Endothelial cell (in vitro differentiated cells): ENCODE measurements at regions not wholly inside any gene's neighbourhood (a gene's known extent, or its start where the extent isn't known, plus 50 kb on each side); places are given as distances from the start of the nearest gene placed in this dataset.

Experiments used
- DNase-seq: peaks from one replicate; pipeline ENCODE4 v3.0.0; 2021; ENCODE audit warnings: low spot score
- H3K27ac Mint-ChIP-seq: one replicate; pipeline ENCODE4 v1.8.0; 2021; ENCODE audit warnings: mixed read lengths, inconsistent platforms; ENCODE audit not compliant: unreplicated experiment
- H3K27me3 Mint-ChIP-seq: one replicate; pipeline ENCODE4 v1.8.0; 2021; ENCODE audit warnings: mild to moderate bottlenecking, moderate library complexity, mixed read lengths, inconsistent platforms; ENCODE audit not compliant: unreplicated experiment
- H3K36me3 Mint-ChIP-seq: one replicate; pipeline ENCODE4 v1.8.0; 2021; ENCODE audit warnings: mild to moderate bottlenecking, low read depth, mixed read lengths, inconsistent platforms; ENCODE audit not compliant: unreplicated experiment
- H3K4me1 Mint-ChIP-seq: one replicate; pipeline ENCODE4 v1.8.0; 2021; ENCODE audit warnings: mild to moderate bottlenecking, mixed read lengths, inconsistent platforms; ENCODE audit not compliant: unreplicated experiment
- H3K4me3 Mint-ChIP-seq: one replicate; pipeline ENCODE4 v1.8.0; 2021; ENCODE audit warnings: mild to moderate bottlenecking, mixed read lengths, inconsistent platforms; ENCODE audit not compliant: unreplicated experiment
- H3K9me3 Mint-ChIP-seq: one replicate; pipeline ENCODE4 v1.8.0; 2021; ENCODE audit warnings: mixed read lengths, inconsistent platforms; ENCODE audit not compliant: unreplicated experiment
- TF ChIP-seq, protein P1 (sequence below): fragments of 200-600 bp; sonication (generic); IDR thresholded peaks from one replicate; pipeline ENCODE4 v1.5.0; 2021; ENCODE audit warnings: antibody characterized with exemption; ENCODE audit not compliant: unreplicated experiment

DNA sequence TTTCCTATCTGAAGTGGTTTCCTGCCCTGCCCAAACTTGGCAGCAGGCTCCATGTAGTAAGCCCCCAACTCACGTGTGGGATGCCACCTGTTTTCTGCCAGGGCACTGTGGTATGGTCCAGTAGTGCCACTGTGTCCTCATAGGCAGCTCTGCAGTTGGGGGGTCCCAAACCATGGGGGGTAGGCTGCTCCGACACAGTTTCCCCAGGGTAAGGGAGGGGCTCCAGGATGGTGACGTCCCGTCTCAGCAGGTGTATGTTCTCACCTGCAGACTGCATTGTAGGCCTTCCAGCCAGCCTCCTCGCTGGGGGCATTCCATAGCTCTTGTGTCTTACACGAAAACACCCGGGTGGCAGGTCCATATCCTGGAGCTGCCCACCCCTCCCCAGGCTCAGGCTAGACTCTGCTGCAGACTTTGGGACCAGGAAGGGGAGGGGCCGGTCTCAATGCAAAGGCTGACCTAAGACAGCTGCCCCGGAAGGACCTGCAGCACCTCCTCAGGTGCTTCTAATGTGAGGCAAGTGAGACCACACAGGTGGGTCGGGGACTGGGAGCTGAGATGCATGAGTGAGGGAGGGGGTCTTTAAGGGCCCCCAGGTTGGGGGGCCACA, 330.5 kb upstream of the IRX4 start:
- H3K27ac Mint-ChIP-seq = no peak overlapping the region
- TF ChIP-seq, protein P1, sequence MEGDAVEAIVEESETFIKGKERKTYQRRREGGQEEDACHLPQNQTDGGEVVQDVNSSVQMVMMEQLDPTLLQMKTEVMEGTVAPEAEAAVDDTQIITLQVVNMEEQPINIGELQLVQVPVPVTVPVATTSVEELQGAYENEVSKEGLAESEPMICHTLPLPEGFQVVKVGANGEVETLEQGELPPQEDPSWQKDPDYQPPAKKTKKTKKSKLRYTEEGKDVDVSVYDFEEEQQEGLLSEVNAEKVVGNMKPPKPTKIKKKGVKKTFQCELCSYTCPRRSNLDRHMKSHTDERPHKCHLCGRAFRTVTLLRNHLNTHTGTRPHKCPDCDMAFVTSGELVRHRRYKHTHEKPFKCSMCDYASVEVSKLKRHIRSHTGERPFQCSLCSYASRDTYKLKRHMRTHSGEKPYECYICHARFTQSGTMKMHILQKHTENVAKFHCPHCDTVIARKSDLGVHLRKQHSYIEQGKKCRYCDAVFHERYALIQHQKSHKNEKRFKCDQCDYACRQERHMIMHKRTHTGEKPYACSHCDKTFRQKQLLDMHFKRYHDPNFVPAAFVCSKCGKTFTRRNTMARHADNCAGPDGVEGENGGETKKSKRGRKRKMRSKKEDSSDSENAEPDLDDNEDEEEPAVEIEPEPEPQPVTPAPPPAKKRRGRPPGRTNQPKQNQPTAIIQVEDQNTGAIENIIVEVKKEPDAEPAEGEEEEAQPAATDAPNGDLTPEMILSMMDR = no peak
- no peaks in the 10 kb centered on the region for H3K27me3 Mint-ChIP-seq
- no peaks in the 10 kb centered on the region for H3K4me1 Mint-ChIP-seq
- H3K36me3 Mint-ChIP-seq = no peaks in the 10 kb centered on the region
- DNase-seq = no peak
- H3K4me3 Mint-ChIP-seq = no peak overlapping the region
- H3K9me3 Mint-ChIP-seq = peaks cover 7% of the 10 kb centered on the region

DNA sequence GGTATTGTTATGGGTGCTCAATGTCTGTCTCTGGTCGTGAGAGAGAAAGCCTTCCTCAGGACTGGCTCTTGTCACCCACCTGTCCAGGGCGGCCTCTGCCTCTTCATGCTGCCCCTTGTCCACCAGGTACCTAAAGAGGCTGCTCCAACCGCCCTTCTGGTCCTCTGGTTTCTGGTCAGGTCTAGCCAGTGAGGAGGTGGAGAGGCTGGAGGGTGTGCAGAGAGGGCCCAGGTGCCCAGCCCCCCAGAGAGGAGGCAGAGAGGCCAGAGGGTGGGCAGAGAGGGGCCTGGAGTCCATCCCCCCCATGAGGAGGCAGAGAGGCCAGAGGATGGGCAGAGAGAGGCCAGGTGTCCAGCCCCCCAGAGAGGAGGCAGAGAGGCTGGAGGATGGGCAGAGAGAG, 329.8 kb upstream of the IRX4 start:
- H3K9me3 Mint-ChIP-seq = peaks cover 7% of the 10 kb centered on the region

DNA sequence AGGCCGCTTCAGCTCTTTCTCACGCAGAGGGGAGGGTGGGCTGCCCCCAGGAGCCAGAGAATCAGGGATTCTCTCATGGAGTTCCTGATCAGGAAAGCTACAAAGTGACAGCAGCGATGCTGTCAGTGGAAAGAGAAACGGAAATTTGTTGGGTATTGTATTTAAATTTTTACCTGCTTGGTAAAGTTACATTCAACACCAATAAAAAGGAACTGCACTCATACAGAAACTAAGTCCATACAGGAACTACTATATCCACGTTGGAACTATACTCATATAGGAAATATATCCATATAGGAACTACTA, 325.5 kb upstream of the IRX4 start:
- no peak for DNase-seq
- peaks cover 1% of the 10 kb centered on the region for H3K27me3 Mint-ChIP-seq
- no peak overlapping the region for H3K27ac Mint-ChIP-seq
- H3K4me3 Mint-ChIP-seq = no peak overlapping the region
- TF ChIP-seq, protein P1 = no peak
- peaks cover 3% of the 10 kb centered on the region for H3K4me1 Mint-ChIP-seq
- no peaks in the 10 kb centered on the region for H3K36me3 Mint-ChIP-seq
- H3K9me3 Mint-ChIP-seq = no peaks in the 10 kb centered on the region

More for the DNA sequence above, 329.8 kb upstream of the IRX4 start:
- H3K4me1 Mint-ChIP-seq = no peaks in the 10 kb centered on the region
- no peak overlapping the region for H3K27ac Mint-ChIP-seq
- H3K27me3 Mint-ChIP-seq = no peaks in the 10 kb centered on the region
- TF ChIP-seq, protein P1 = no peak
- no peak overlapping the region for H3K4me3 Mint-ChIP-seq
- no peak for DNase-seq
- H3K36me3 Mint-ChIP-seq = no peaks in the 10 kb centered on the region

DNA sequence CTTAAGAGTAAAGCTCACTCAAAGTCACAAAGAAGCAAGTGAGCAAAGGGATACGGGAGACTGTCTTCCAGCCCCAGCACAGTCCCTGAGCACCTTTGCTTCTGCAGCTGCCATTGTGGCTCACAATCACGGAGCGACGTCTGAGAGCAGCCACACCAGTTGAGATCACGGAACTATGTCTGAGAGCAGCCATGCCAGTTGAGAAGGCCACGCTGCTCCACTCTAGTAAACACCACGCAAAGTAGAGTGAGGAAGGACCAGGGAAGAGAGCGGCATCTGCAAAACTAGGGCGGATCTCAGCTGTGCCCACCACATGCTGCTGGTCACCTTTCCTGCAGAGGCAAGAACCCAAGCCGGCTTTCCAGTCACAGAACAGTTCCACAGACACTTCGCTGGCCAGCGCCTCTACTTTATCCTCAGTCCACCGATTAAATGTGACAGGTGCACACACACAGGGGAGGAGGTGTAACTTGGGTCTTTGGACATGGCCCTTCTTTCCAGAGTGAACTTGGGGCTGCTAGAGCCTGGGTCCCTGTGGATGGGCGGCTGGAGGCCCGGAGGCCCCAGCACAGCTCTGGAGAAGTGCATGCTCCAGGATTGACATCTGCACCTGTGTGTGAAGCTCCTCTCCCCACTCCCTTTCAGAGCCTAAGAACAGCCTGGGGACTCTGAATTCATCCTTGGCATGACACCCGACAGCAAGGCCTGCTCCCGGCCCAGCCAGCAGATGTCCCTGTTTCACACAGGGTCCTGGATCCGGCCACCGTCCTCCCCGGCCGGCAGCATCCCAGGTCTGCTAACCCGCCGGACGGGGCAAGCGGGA, 324.9 kb upstream of the IRX4 start:
- Mint-ChIP-seq H3K4me1 (peaks cover 3% of the 10 kb centered on the region), H3K4me3 (no peak overlapping the region), H3K36me3 (no peaks in the 10 kb centered on the region), H3K9me3 (no peaks in the 10 kb centered on the region), H3K27ac (no peak overlapping the region), H3K27me3 (peaks cover 1% of the 10 kb centered on the region)
- TF ChIP-seq, protein P1 = no peak
- DNase-seq = peak; percentile 70

DNA sequence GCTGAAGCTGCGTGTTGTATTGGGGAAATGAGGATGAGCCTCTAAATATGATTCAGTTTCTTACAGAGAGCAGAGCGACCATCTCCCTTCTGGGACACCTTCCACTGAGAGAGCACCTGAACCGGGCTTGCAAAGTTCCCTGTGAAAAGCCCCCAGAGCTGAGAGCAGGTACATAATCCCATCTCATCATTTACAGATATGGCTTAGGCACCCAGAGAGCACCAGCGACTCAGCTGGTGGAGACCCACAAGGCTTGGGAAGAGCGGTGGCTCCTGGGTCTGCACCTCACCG, 324.3 kb upstream of the IRX4 start:
- H3K27me3 Mint-ChIP-seq = peaks cover 1% of the 10 kb centered on the region
- no peak overlapping the region for H3K27ac Mint-ChIP-seq
- H3K4me3 Mint-ChIP-seq = no peak overlapping the region
- no peaks in the 10 kb centered on the region for H3K9me3 Mint-ChIP-seq
- DNase-seq = no peak
- TF ChIP-seq, protein P1 = no peak
- no peaks in the 10 kb centered on the region for H3K36me3 Mint-ChIP-seq
- peaks cover 3% of the 10 kb centered on the region for H3K4me1 Mint-ChIP-seq
